ENCODE measurements at regions not wholly inside any gene's neighbourhood (a gene's known extent, or its start where the extent isn't known, plus 50 kb on each side); places are given as distances from the start of the nearest gene placed in this dataset.

DNA sequence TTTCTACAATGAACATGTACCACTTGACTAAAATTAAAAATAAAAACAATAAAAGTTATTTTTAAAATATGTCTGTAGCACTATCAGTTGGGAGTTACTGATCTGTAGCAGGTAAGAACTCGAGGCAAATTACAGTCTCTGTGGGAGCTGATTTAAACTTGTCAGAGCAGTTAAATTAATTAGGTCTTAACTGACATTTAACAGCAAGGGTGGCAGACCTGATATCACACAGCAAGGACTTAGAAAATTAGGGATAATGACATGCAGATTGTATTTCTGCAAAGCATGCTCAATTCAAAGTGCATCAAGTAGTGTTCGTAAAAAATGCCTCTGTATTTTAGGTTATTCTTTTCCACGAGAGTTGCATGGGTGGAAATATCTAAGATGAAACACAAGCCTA is 208.9 kb downstream of the SPATA18 start:
- TF ChIP-seq BHLHE40 (IDR thresholded peaks at IDR 0.05; ENCODE audit: borderline replicate concordance) (no peak), TARDBP (IDR thresholded peaks at IDR 0.05) (no peak), ARNT (IDR thresholded peaks at IDR 0.05) (no peak), FOXM1 (IDR thresholded peaks at IDR 0.05; ENCODE audit: borderline replicate concordance) (no peak)
